CD14-positive monocyte (primary cell): ENCODE measurements at regions not wholly inside any gene's neighbourhood (a gene's known extent, or its start where the extent isn't known, plus 50 kb on each side); places are given as distances from the start of the nearest gene placed in this dataset.

ENCODE experiments used
- DNase-seq, 3 donors: peaks; one replicate each; pipeline ENCODE4 v3.0.0-alpha.2; 2011 to 2022
- H2AFZ ChIP-seq: 2 replicates; pipeline ENCODE4 v1.6.0; 2012; ENCODE audit warnings: mild to moderate bottlenecking, low read depth, low read length, inconsistent platforms; ENCODE audit not compliant: insufficient read depth, poor library complexity, severe bottlenecking
- H3K27ac ChIP-seq, 2 donors: 1 replicate in 1 of 2; 2 replicates in 1 of 2; pipeline ENCODE4 v1.5.1; 2012 to 2013; ENCODE audit warnings: low read length in 2 of 2, control low read depth in 1 of 2, inconsistent platforms in 1 of 2, low read depth in 1 of 2, mild to moderate bottlenecking in 1 of 2
- H3K27me3 ChIP-seq, 2 donors: one replicate each; pipeline versions ENCODE4 v1.6.0 to v1.6.1; 2011 to 2013; ENCODE audit warnings: low read length in 2 of 2; ENCODE audit not compliant: control insufficient read depth in 2 of 2, insufficient read depth in 2 of 2
- H3K36me3 ChIP-seq, 2 donors: replicated peaks in 1 of 2; 1 replicate in 1 of 2; 2 replicates in 1 of 2; pipeline versions ENCODE4 v1.5.1 to v1.6.1; 2012 to 2013; ENCODE audit warnings: low read length in 2 of 2, control low read depth in 1 of 2, inconsistent platforms in 1 of 2, mild to moderate bottlenecking in 1 of 2; ENCODE audit not compliant: insufficient read depth in 2 of 2, control insufficient read depth in 1 of 2
- H3K4me1 ChIP-seq, 2 donors: 1 replicate in 1 of 2; 2 replicates in 1 of 2; pipeline versions ENCODE4 v1.5.1 to v1.6.1; 2012 to 2013; ENCODE audit warnings: low read length in 2 of 2, control low read depth in 1 of 2, inconsistent platforms in 1 of 2, mild to moderate bottlenecking in 1 of 2, moderate library complexity in 1 of 2; ENCODE audit not compliant: insufficient read depth in 2 of 2, control insufficient read depth in 1 of 2
- H3K4me2 ChIP-seq: replicated peaks from 2 replicates; pipeline ENCODE3; 2012; ENCODE audit warnings: low read length, moderate library complexity, mild to moderate bottlenecking; ENCODE audit not compliant: poor library complexity, severe bottlenecking; ENCODE audit errors: extremely low read depth
- H3K4me3 ChIP-seq, 3 experiments: fragments of 200-600 bp in 1 of 3; sonication (generic) in 1 of 3; replicated peaks in 1 of 3; 1 replicate in 2 of 3; 2 replicates in 1 of 3; pipeline ENCODE4 v1.5.1; 2011 to 2013; ENCODE audit warnings: low read length in 3 of 3, mild to moderate bottlenecking in 3 of 3, control low read depth in 2 of 3, low read depth in 2 of 3, inconsistent platforms in 1 of 3, moderate library complexity in 1 of 3
- H3K79me2 ChIP-seq: 2 replicates; pipeline ENCODE4 v1.6.0; 2012; ENCODE audit warnings: mild to moderate bottlenecking, control low read depth, inconsistent platforms, low read length, moderate library complexity; ENCODE audit not compliant: insufficient read depth
- H3K9ac ChIP-seq: 2 replicates; pipeline ENCODE4 v1.6.0; 2017; ENCODE audit warnings: low read length, mild to moderate bottlenecking; ENCODE audit not compliant: insufficient read depth, poor library complexity, severe bottlenecking
- H3K9me3 ChIP-seq, 2 donors: replicated peaks in 1 of 2; 1 replicate in 1 of 2; 2 replicates in 1 of 2; pipeline versions ENCODE4 v1.5.1 to v1.6.1; 2012 to 2013; ENCODE audit warnings: low read length in 2 of 2, control low read depth in 1 of 2; ENCODE audit not compliant: control insufficient read depth in 1 of 2, insufficient read depth in 1 of 2
- H4K20me1 ChIP-seq: 2 replicates; pipeline ENCODE4 v1.6.0; 2012; ENCODE audit warnings: mild to moderate bottlenecking, low read length, control low read depth, moderate library complexity; ENCODE audit not compliant: insufficient read depth
- H3K27ac Mint-ChIP-seq, 7 donors: one replicate each; pipeline ENCODE4 v1.8.0; 2020; ENCODE audit warnings: mild to moderate bottlenecking in 7 of 7, mixed read lengths in 7 of 7, moderate library complexity in 6 of 7, inconsistent platforms in 2 of 7
- H3K27me3 Mint-ChIP-seq, 3 donors: one replicate each; pipeline ENCODE4 v1.8.0; 2021 to 2022; ENCODE audit warnings: low read depth in 3 of 3, mild to moderate bottlenecking in 3 of 3, mixed read lengths in 3 of 3, moderate library complexity in 3 of 3, inconsistent platforms in 1 of 3
- H3K36me3 Mint-ChIP-seq, 2 donors: one replicate each; pipeline ENCODE4 v1.8.0; 2020; ENCODE audit warnings: mixed read lengths in 2 of 2, inconsistent platforms in 1 of 2, mild to moderate bottlenecking in 1 of 2
- H3K4me1 Mint-ChIP-seq: one replicate; pipeline ENCODE4 v1.8.0; 2020; ENCODE audit warnings: mild to moderate bottlenecking, mixed read lengths
- H3K4me3 Mint-ChIP-seq, 2 donors: one replicate each; pipeline ENCODE4 v1.8.0; 2020; ENCODE audit warnings: mild to moderate bottlenecking in 2 of 2, mixed read lengths in 2 of 2, moderate library complexity in 1 of 2
- H3K9me3 Mint-ChIP-seq, 7 donors: one replicate each; pipeline ENCODE4 v1.8.0; 2020 to 2022; ENCODE audit warnings: mixed read lengths in 7 of 7, mild to moderate bottlenecking in 6 of 7, moderate library complexity in 6 of 7, inconsistent platforms in 2 of 7
- WGBS: methylation state at CpG from one replicate; pipeline ENCODE4 v1.1.5; 2013; ENCODE audit warnings: missing lambda C conversion rate; ENCODE audit not compliant: insufficient coverage; 5-methylcytosine and 5-hydroxymethylcytosine counted together
- intact Hi-C, 2 donors: fragments of 100-400 bp; cut with micrococcal nuclease; formaldehyde crosslinking; loops; one replicate each; pipeline versions ENCODE4 v1.15.0 to v1.15.1; 2023
- TF ChIP-seq, protein P1 (sequence below): fragments of 200-600 bp; IDR thresholded peaks from one replicate; pipeline ENCODE4 v1.8.0; 2022; ENCODE audit warnings: antibody characterized with exemption, mild to moderate bottlenecking

DNA sequence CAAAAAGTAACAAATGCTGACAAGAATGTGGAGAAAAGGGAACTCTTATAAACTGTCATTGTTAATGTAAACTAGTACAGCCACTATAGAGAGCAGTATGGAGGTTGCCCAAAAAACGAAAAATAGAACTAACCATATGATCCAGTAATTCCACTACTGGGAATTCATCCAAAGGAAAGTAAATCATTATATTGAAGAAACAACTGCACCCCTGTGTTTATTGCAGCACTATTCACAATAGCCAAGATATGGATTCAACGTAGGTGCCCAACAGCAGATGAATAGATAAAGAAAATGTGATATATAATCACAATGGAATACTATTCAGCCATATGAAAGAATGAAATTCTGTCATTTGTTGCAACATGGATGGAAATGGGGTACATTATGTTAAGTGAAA lies 188.0 kb upstream of the E2F7 start:
- no peak overlapping the region for H3K4me2 ChIP-seq
- intact Hi-C loops: no loop called here
- no peak overlapping the region for H2AFZ ChIP-seq
- H3K9ac ChIP-seq: no peak overlapping the region
- peaks cover 0 to 4% of the 10 kb centered on the region in 2 donors for H3K9me3 ChIP-seq
- Mint-ChIP-seq H3K27me3 (peaks cover 0 to 2% (median 0%) of the 10 kb centered on the region in 3 donors), H3K27ac (no peak overlapping the region), H3K9me3 (peaks cover 0 to 6% (median 2%) of the 10 kb centered on the region in 7 donors), H3K4me1 (no peaks in the 10 kb centered on the region), H3K36me3 (no peaks in the 10 kb centered on the region), H3K4me3 (no peak overlapping the region)
- TF ChIP-seq, protein P1, sequence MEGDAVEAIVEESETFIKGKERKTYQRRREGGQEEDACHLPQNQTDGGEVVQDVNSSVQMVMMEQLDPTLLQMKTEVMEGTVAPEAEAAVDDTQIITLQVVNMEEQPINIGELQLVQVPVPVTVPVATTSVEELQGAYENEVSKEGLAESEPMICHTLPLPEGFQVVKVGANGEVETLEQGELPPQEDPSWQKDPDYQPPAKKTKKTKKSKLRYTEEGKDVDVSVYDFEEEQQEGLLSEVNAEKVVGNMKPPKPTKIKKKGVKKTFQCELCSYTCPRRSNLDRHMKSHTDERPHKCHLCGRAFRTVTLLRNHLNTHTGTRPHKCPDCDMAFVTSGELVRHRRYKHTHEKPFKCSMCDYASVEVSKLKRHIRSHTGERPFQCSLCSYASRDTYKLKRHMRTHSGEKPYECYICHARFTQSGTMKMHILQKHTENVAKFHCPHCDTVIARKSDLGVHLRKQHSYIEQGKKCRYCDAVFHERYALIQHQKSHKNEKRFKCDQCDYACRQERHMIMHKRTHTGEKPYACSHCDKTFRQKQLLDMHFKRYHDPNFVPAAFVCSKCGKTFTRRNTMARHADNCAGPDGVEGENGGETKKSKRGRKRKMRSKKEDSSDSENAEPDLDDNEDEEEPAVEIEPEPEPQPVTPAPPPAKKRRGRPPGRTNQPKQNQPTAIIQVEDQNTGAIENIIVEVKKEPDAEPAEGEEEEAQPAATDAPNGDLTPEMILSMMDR: no peak
- H3K79me2 ChIP-seq: no peaks in the 10 kb centered on the region
- no peak overlapping the region for H3K27ac ChIP-seq
- no peaks in the 10 kb centered on the region for H3K27me3 ChIP-seq
- DNase-seq: no peak
- no peaks in the 10 kb centered on the region for H4K20me1 ChIP-seq
- WGBS: no CpG with 5 or more reads among the region's 2 CpGs
- H3K4me3 ChIP-seq: no peak overlapping the region
- H3K36me3 ChIP-seq: no peaks in the 10 kb centered on the region
- H3K4me1 ChIP-seq: no peaks in the 10 kb centered on the region

DNA sequence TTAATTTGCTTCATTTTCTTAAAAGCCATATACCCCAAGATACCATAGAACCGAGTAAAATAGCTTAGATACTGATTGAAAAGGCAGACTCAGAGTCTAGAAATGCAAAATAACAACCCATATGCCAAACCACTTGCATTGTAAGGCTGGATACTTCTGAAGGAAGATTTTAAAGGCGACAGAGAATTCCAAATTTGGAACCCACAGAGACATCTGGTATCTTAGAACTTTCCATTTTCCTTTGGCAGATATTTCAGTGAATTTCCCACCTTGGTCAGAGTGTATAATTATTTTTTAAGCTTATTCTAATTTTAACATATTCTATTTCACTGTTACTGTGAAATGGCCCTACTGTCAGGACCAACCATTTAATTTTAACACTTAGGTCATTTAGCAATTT lies 186.4 kb upstream of the E2F7 start:
- intact Hi-C loops: no loop called here
- no CpG with 5 or more reads among the region's 2 CpGs for WGBS
- no peak for DNase-seq
- Mint-ChIP-seq H3K27ac (no peak overlapping the region), H3K27me3 (peaks cover 0 to 2% (median 0%) of the 10 kb centered on the region in 3 donors), H3K4me3 (no peak overlapping the region), H3K36me3 (no peaks in the 10 kb centered on the region), H3K4me1 (no peaks in the 10 kb centered on the region), H3K9me3 (peaks cover 0 to 6% (median 2%) of the 10 kb centered on the region in 7 donors)
- Histone ChIP-seq H3K27me3 (no peaks in the 10 kb centered on the region), H4K20me1 (no peaks in the 10 kb centered on the region), H3K9ac (no peak overlapping the region), H3K79me2 (no peaks in the 10 kb centered on the region), H3K4me2 (no peak overlapping the region), H2AFZ (no peak overlapping the region), H3K4me1 (no peaks in the 10 kb centered on the region), H3K4me3 (no peak overlapping the region), H3K27ac (no peak overlapping the region), H3K36me3 (no peaks in the 10 kb centered on the region), H3K9me3 (peaks cover 0 to 4% of the 10 kb centered on the region in 2 donors)
- TF ChIP-seq, protein P1: no peak
